Thymus (tissue), 11 donors: ENCODE measurements at regions not wholly inside any gene's neighbourhood (a gene's known extent, or its start where the extent isn't known, plus 50 kb on each side); places are given as distances from the start of the nearest gene placed in this dataset.
"Not testable (repeated sequence)": the region's sequence is repeated elsewhere in the genome, so short reads cannot be mapped to it uniquely, and the experiment has no call there.

ENCODE experiments used
- DNase-seq, 9 donors: peaks; one replicate each; pipeline ENCODE4 v3.0.0-alpha.2; 2013; ENCODE audit warnings: low spot score in 9 of 9, low read depth in 6 of 9, missing footprints in 1 of 9
- H3K27ac ChIP-seq, 2 donors: one replicate each; pipeline ENCODE4 v1.5.1; 2013; ENCODE audit warnings: control low read depth in 1 of 2, low read depth in 1 of 2, low read length in 1 of 2, mild to moderate bottlenecking in 1 of 2, moderate library complexity in 1 of 2
- H3K27me3 ChIP-seq, 2 donors: one replicate each; pipeline ENCODE4 v1.5.1; 2013; ENCODE audit warnings: low read length in 1 of 2; ENCODE audit not compliant: control insufficient read depth in 2 of 2, insufficient read depth in 1 of 2
- H3K36me3 ChIP-seq, 2 donors: one replicate each; pipeline ENCODE4 v1.5.1; 2013; ENCODE audit warnings: low read length in 1 of 2, mild to moderate bottlenecking in 1 of 2, moderate library complexity in 1 of 2; ENCODE audit not compliant: control insufficient read depth in 2 of 2, insufficient read depth in 2 of 2
- H3K4me1 ChIP-seq, 2 donors: one replicate each; pipeline ENCODE4 v1.5.1; 2013; ENCODE audit warnings: low read length in 2 of 2; ENCODE audit not compliant: control insufficient read depth in 2 of 2, insufficient read depth in 2 of 2
- H3K4me3 ChIP-seq, 2 donors: one replicate each; pipeline ENCODE4 v1.5.1; 2013; ENCODE audit warnings: low read length in 2 of 2, control low read depth in 1 of 2, mild to moderate bottlenecking in 1 of 2
- H3K9me3 ChIP-seq, 2 donors: one replicate each; pipeline ENCODE4 v1.5.1; 2013; ENCODE audit warnings: low read length in 1 of 2, mild to moderate bottlenecking in 1 of 2; ENCODE audit not compliant: control insufficient read depth in 2 of 2, insufficient read depth in 1 of 2
- whole genome bisulfite sequencing: extraction: QIAGEN DNeasy Blood & Tissue Kit; methylation state at CpG from one replicate; pipeline ENCODE4 v1.1.7; 2013; 5-methylcytosine and 5-hydroxymethylcytosine counted together
- donor health status: healthy.

- no peaks in the 10 kb centered on the region for H3K4me1 ChIP-seq
- WGBS = 86% methylated on average over 20 of the region's 20 CpGs
- H3K9me3 ChIP-seq = peaks cover 3 to 15% of the 10 kb centered on the region in 2 donors
- H3K36me3 ChIP-seq = no peaks in the 10 kb centered on the region
- no peak overlapping the region for H3K27ac ChIP-seq
- H3K27me3 ChIP-seq = peaks cover 0 to 7% of the 10 kb centered on the region in 2 donors
- no peak for DNase-seq
- H3K4me3 ChIP-seq = no peak overlapping the region
These were observed 82.7 kb upstream of the SFSWAP start for GRCh38 chr12:131628023-131628740.

GRCh38 chr12:131628766-131629448 lies 82.0 kb upstream of the SFSWAP start:
- WGBS = 83% methylated on average over 19 of the region's 19 CpGs
- Histone ChIP-seq H3K4me3 (no peak overlapping the region), H3K4me1 (no peaks in the 10 kb centered on the region), H3K36me3 (no peaks in the 10 kb centered on the region), H3K27ac (no peak overlapping the region), H3K9me3 (peaks cover 3 to 15% of the 10 kb centered on the region in 2 donors), H3K27me3 (peaks cover 0 to 7% of the 10 kb centered on the region in 2 donors)
- DNase-seq = no peak

GRCh38 chr12:131631230-131631629 lies 79.7 kb upstream of the SFSWAP start:
- Histone ChIP-seq H3K27ac (no peak overlapping the region), H3K36me3 (no peaks in the 10 kb centered on the region), H3K9me3 (peaks cover 3 to 15% of the 10 kb centered on the region in 2 donors), H3K4me3 (no peak overlapping the region), H3K27me3 (peaks cover 0 to 4% of the 10 kb centered on the region in 2 donors), H3K4me1 (no peaks in the 10 kb centered on the region)
- no peak for DNase-seq
- 91% methylated on average over 3 of the region's 3 CpGs for WGBS

GRCh38 chr12:131631889-131632651 lies 78.8 kb upstream of the SFSWAP start:
- H3K4me3 ChIP-seq, H3K27me3 ChIP-seq, H3K4me1 ChIP-seq, H3K27ac ChIP-seq, H3K36me3 ChIP-seq, DNase-seq: not testable (repeated sequence)
- H3K9me3 ChIP-seq = peaks cover 2 to 14% of the 10 kb centered on the region in 2 donors
- WGBS = 77% methylated on average over 23 of the region's 23 CpGs

- not testable (repeated sequence) for H3K4me3 ChIP-seq, H3K4me1 ChIP-seq, DNase-seq, H3K36me3 ChIP-seq, H3K27me3 ChIP-seq, H3K27ac ChIP-seq
- H3K9me3 ChIP-seq = peaks cover 0 to 12% of the 10 kb centered on the region in 2 donors
- WGBS = 75% methylated on average over 5 of the region's 5 CpGs
These were observed 78.3 kb upstream of the SFSWAP start for GRCh38 chr12:131632652-131633023.

GRCh38 chr12:131633610-131634009 lies 77.3 kb upstream of the SFSWAP start:
- not testable (repeated sequence) for H3K27me3 ChIP-seq, DNase-seq, H3K4me3 ChIP-seq, H3K27ac ChIP-seq, H3K36me3 ChIP-seq, H3K4me1 ChIP-seq, H3K9me3 ChIP-seq
- WGBS = 78% methylated on average over 9 of the region's 9 CpGs

- WGBS = 79% methylated on average over 5 of the region's 5 CpGs
- no peaks in the 10 kb centered on the region for H3K36me3 ChIP-seq
- no peak overlapping the region for H3K27ac ChIP-seq
- H3K4me3 ChIP-seq = no peak overlapping the region
- H3K9me3 ChIP-seq = peaks cover 0 to 2% of the 10 kb centered on the region in 2 donors
- no peaks in the 10 kb centered on the region for H3K27me3 ChIP-seq
- H3K4me1 ChIP-seq = no peaks in the 10 kb centered on the region
- no peak for DNase-seq
These were observed 76.9 kb upstream of the SFSWAP start for GRCh38 chr12:131634037-131634436.

GRCh38 chr12:131635012-131635411 lies 75.9 kb upstream of the SFSWAP start:
- DNase-seq, H3K9me3 ChIP-seq, H3K36me3 ChIP-seq, H3K27me3 ChIP-seq, H3K4me1 ChIP-seq, H3K4me3 ChIP-seq, H3K27ac ChIP-seq: not testable (repeated sequence)
- 91% methylated on average over 2 of the region's 2 CpGs for WGBS

GRCh38 chr12:131635491-131636122 lies 75.3 kb upstream of the SFSWAP start:
- H3K36me3 ChIP-seq = no peaks in the 10 kb centered on the region
- no peak overlapping the region for H3K4me3 ChIP-seq
- H3K27ac ChIP-seq = no peak overlapping the region
- WGBS = 91% methylated on average over 6 of the region's 6 CpGs
- no peak for DNase-seq
- H3K9me3 ChIP-seq = no peaks in the 10 kb centered on the region
- no peaks in the 10 kb centered on the region for H3K4me1 ChIP-seq
- H3K27me3 ChIP-seq = no peaks in the 10 kb centered on the region
